Astrocyte (in vitro differentiated cells and primary cell): ENCODE measurements at regions not wholly inside any gene's neighbourhood (a gene's known extent, or its start where the extent isn't known, plus 50 kb on each side); places are given as distances from the start of the nearest gene placed in this dataset.
A peak's percentile ranks its signal among the peaks of the same experiment; 100 is the strongest.

ENCODE experiments used
- DNase-seq: peaks from one replicate; pipeline ENCODE4 v3.0.0-alpha.2; 2010; ENCODE audit warnings: low read depth
- FAIRE-seq: peaks from 2 replicates; lab custom pipeline; 2011; peaks lifted over from hg19 to GRCh38; lab: Jason Lieb, UNC
- H2AFZ ChIP-seq: 2 replicates; pipeline ENCODE4 v1.6.0; 2012; ENCODE audit warnings: low read depth, low read length, inconsistent platforms
- H3K27ac ChIP-seq: 2 replicates; pipeline ENCODE4 v1.5.1; 2011; ENCODE audit warnings: low read depth, low read length, inconsistent platforms
- H3K27me3 ChIP-seq: 2 replicates; pipeline ENCODE4 v1.6.0; 2011; ENCODE audit warnings: low read length, inconsistent platforms; ENCODE audit not compliant: insufficient read depth
- H3K36me3 ChIP-seq: 2 replicates; pipeline ENCODE4 v1.5.1; 2011; ENCODE audit warnings: low read length, inconsistent platforms; ENCODE audit not compliant: insufficient read depth
- H3K4me1 ChIP-seq: 2 replicates; pipeline ENCODE4 v1.5.1; 2011; ENCODE audit warnings: low read length, inconsistent platforms; ENCODE audit not compliant: insufficient read depth
- H3K4me2 ChIP-seq: 2 replicates; pipeline ENCODE4 v1.6.0; 2012; ENCODE audit warnings: low read length, inconsistent platforms
- H3K4me3 ChIP-seq: 2 replicates; pipeline ENCODE4 v1.5.1; 2011; ENCODE audit warnings: low read depth, mild to moderate bottlenecking, low read length, inconsistent platforms; ENCODE audit not compliant: insufficient read depth
- H3K79me2 ChIP-seq: 2 replicates; pipeline ENCODE4 v1.6.0; 2012; ENCODE audit warnings: mild to moderate bottlenecking, low read length, inconsistent platforms; ENCODE audit not compliant: insufficient read depth
- H3K9ac ChIP-seq: 2 replicates; pipeline ENCODE4 v1.6.0; 2012; ENCODE audit warnings: mild to moderate bottlenecking, low read length, inconsistent platforms
- H3K9me3 ChIP-seq: 2 replicates; pipeline ENCODE4 v1.5.1; 2012; ENCODE audit warnings: low read depth, mild to moderate bottlenecking, low read length, inconsistent platforms; ENCODE audit not compliant: insufficient read depth
- H4K20me1 ChIP-seq: 2 replicates; pipeline ENCODE4 v1.6.0; 2012; ENCODE audit warnings: low read length, inconsistent platforms; ENCODE audit not compliant: insufficient read depth
- H3K27ac Mint-ChIP-seq: one replicate; pipeline ENCODE4 v1.8.0; 2021; ENCODE audit warnings: mild to moderate bottlenecking, mixed read lengths; ENCODE audit not compliant: unreplicated experiment
- H3K27me3 Mint-ChIP-seq: one replicate; pipeline ENCODE4 v1.8.0; 2021; ENCODE audit warnings: low read depth, mixed read lengths; ENCODE audit not compliant: unreplicated experiment
- H3K36me3 Mint-ChIP-seq: one replicate; pipeline ENCODE4 v1.8.0; 2021; ENCODE audit warnings: low read depth, mixed read lengths; ENCODE audit not compliant: unreplicated experiment
- H3K4me1 Mint-ChIP-seq: one replicate; pipeline ENCODE4 v1.8.0; 2021; ENCODE audit warnings: low read depth, mixed read lengths; ENCODE audit not compliant: unreplicated experiment
- H3K4me3 Mint-ChIP-seq: one replicate; pipeline ENCODE4 v1.8.0; 2021; ENCODE audit warnings: mild to moderate bottlenecking, moderate library complexity, mixed read lengths; ENCODE audit not compliant: unreplicated experiment
- H3K9me3 Mint-ChIP-seq: one replicate; pipeline ENCODE4 v1.8.0; 2021; ENCODE audit warnings: mild to moderate bottlenecking, mixed read lengths; ENCODE audit not compliant: unreplicated experiment
- EZH2 ChIP-seq: IDR thresholded peaks from 2 replicates; pipeline ENCODE4 v1.6.1; 2012; ENCODE audit warnings: mild to moderate bottlenecking, low read length, inconsistent platforms; ENCODE audit not compliant: insufficient read depth
- TF ChIP-seq, protein P1 (sequence below): IDR thresholded peaks from 2 replicates; pipeline ENCODE4 v1.5.1; 2011; ENCODE audit warnings: low read depth, mild to moderate bottlenecking, inconsistent platforms, low read length, moderate library complexity; ENCODE audit not compliant: insufficient read depth

DNA sequence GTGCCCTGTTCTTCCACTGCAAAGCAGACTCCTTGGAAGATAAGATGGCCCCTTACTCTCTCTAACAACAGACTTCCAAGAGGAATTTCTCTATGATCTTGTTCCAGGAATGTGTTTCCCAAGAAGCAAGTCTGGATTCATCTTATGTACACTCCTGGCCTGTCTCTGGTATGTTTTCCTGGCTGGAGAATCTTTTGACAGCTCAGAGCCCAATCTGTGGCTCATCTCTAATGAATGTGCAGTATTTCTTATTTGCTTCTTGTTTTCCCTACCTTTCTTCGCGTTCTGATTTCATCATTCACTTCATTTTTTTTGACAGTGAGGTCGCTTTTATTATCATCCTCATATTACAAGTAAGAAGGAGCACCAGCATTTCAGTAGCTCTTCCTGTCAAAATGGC lies 53.0 kb upstream of the PITRM1 start:
- H3K27ac ChIP-seq = peak overlapping the region; percentile 94
- FAIRE-seq = peak; percentile 78

DNA sequence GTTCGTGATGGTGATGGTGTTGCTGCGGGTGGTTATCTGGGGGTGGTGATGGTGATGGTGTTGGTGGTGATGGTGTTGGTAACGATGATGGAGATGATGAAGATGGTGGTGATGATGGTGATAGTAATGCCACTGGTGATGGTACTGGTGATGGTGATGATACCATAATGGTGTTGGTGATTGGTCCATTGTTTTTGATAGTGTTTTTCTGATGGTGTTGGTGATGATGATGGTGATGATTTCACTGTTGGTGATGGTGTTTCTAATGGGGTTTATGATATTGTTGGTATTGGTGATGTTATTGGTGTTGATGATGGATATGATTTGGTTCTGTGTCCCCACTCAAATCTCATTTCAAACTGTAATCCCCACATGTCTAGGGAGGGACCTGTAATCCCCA lies 51.7 kb upstream of the PITRM1 start:
- no peaks in the 10 kb centered on the region for H3K36me3 Mint-ChIP-seq
- DNase-seq (no peak), FAIRE-seq (no peak)
- Histone ChIP-seq H3K9me3 (no peaks in the 10 kb centered on the region), H3K27me3 (no peaks in the 10 kb centered on the region), H4K20me1 (no peaks in the 10 kb centered on the region), H3K4me1 (peaks cover 33% of the 10 kb centered on the region), H3K79me2 (no peaks in the 10 kb centered on the region), H3K36me3 (no peaks in the 10 kb centered on the region), H3K9ac (no peak overlapping the region), H3K27ac (no peak overlapping the region), H2AFZ (no peak overlapping the region), H3K4me3 (no peak overlapping the region), H3K4me2 (no peak overlapping the region)
- H3K4me3 Mint-ChIP-seq = no peak overlapping the region
- H3K9me3 Mint-ChIP-seq = peaks cover 2% of the 10 kb centered on the region
- peaks cover 14% of the 10 kb centered on the region for H3K4me1 Mint-ChIP-seq
- TF ChIP-seq, protein P1, sequence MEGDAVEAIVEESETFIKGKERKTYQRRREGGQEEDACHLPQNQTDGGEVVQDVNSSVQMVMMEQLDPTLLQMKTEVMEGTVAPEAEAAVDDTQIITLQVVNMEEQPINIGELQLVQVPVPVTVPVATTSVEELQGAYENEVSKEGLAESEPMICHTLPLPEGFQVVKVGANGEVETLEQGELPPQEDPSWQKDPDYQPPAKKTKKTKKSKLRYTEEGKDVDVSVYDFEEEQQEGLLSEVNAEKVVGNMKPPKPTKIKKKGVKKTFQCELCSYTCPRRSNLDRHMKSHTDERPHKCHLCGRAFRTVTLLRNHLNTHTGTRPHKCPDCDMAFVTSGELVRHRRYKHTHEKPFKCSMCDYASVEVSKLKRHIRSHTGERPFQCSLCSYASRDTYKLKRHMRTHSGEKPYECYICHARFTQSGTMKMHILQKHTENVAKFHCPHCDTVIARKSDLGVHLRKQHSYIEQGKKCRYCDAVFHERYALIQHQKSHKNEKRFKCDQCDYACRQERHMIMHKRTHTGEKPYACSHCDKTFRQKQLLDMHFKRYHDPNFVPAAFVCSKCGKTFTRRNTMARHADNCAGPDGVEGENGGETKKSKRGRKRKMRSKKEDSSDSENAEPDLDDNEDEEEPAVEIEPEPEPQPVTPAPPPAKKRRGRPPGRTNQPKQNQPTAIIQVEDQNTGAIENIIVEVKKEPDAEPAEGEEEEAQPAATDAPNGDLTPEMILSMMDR = no peak
- TF ChIP-seq EZH2 = no peak
- no peaks in the 10 kb centered on the region for H3K27me3 Mint-ChIP-seq
- H3K27ac Mint-ChIP-seq = no peak overlapping the region

More for the DNA sequence above, 53.0 kb upstream of the PITRM1 start:
- Histone ChIP-seq H3K79me2 (no peaks in the 10 kb centered on the region), H2AFZ (no peak overlapping the region), H3K9me3 (no peaks in the 10 kb centered on the region), H4K20me1 (no peaks in the 10 kb centered on the region), H3K9ac (no peak overlapping the region), H3K4me1 (peaks cover 33% of the 10 kb centered on the region), H3K4me2 (peak overlapping the region; percentile 7), H3K36me3 (no peaks in the 10 kb centered on the region), H3K4me3 (no peak overlapping the region), H3K27me3 (no peaks in the 10 kb centered on the region)
- Mint-ChIP-seq H3K4me1 (peaks cover 14% of the 10 kb centered on the region), H3K4me3 (no peak overlapping the region), H3K27me3 (no peaks in the 10 kb centered on the region), H3K9me3 (peaks cover 2% of the 10 kb centered on the region), H3K27ac (no peak overlapping the region), H3K36me3 (no peaks in the 10 kb centered on the region)
- TF ChIP-seq, protein P1 = no peak
- no peak for TF ChIP-seq EZH2
- DNase-seq = peak; percentile 85

DNA sequence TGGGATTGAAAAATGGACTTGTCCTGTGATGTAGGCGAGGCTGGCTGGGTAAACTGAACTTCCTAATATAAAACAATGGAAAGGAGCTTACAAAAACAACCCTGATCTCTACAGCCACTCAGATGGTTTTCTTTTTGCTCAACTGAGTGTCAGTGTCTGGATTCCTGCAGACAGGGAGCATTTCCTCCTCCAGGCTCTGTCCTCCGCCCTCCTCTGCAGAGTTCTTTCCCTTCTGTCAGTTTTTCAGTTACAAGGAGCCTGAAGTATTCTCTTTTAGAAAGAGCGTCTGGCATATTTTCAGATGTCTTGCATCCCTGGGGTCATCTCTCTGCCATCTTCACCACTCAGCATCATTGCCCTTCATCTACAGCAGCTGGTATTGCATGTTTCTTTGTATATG lies 50.0 kb upstream of the PITRM1 start:
- no peaks in the 10 kb centered on the region for H3K27me3 Mint-ChIP-seq
- Histone ChIP-seq H3K4me3 (no peak overlapping the region), H4K20me1 (no peaks in the 10 kb centered on the region), H3K27me3 (no peaks in the 10 kb centered on the region), H3K4me1 (peaks cover 25% of the 10 kb centered on the region), H3K27ac (peak overlapping the region; percentile 48), H3K9me3 (no peaks in the 10 kb centered on the region), H3K4me2 (peak overlapping the region; percentile 31), H3K36me3 (no peaks in the 10 kb centered on the region), H3K79me2 (no peaks in the 10 kb centered on the region), H2AFZ (no peak overlapping the region), H3K9ac (peak overlapping the region; percentile 39)
- H3K4me3 Mint-ChIP-seq = no peak overlapping the region
- no peak overlapping the region for H3K27ac Mint-ChIP-seq
- H3K36me3 Mint-ChIP-seq = no peaks in the 10 kb centered on the region
- H3K4me1 Mint-ChIP-seq = peaks cover 17% of the 10 kb centered on the region
- no peak for DNase-seq
- peaks cover 2% of the 10 kb centered on the region for H3K9me3 Mint-ChIP-seq
- TF ChIP-seq, protein P1 = no peak
- no peak for TF ChIP-seq EZH2
- FAIRE-seq = no peak
